Vagina (tissue), 2 donors: ENCODE measurements at regions not wholly inside any gene's neighbourhood (a gene's known extent, or its start where the extent isn't known, plus 50 kb on each side); places are given as distances from the start of the nearest gene placed in this dataset.

Experiments used
- CTCF ChIP-seq, 3 experiments: fragments of 450-650 bp in 2 of 3; fragments of 200-600 bp in 1 of 3; sonication (generic) in 1 of 3; IDR thresholded peaks; one replicate each; pipeline ENCODE4 v1.5.1; 2017 to 2019; ENCODE audit warnings: antibody characterized with exemption in 3 of 3, mild to moderate bottlenecking in 2 of 3, moderate library complexity in 2 of 3
- POLR2A ChIP-seq, 2 donors: fragments of 450-650 bp; IDR thresholded peaks; one replicate each; pipeline ENCODE4 v1.6.1; 2017; ENCODE audit warnings: antibody characterized with exemption in 2 of 2, mild to moderate bottlenecking in 2 of 2, moderate library complexity in 2 of 2
- POLR2AphosphoS5 ChIP-seq, 2 donors: sonication (generic); formaldehyde crosslinking; IDR thresholded peaks; one replicate each; pipeline ENCODE4 v1.9.0; 2017; ENCODE audit warnings: antibody characterized with exemption in 2 of 2, mild to moderate bottlenecking in 2 of 2, low read depth in 1 of 2; ENCODE audit not compliant: insufficient read depth in 1 of 2

GRCh38 chr1:173405834-173406233, 71.3 kb upstream of the PRDX6 start:
- TF ChIP-seq CTCF (IDR thresholded peaks at IDR 0.05) (no peak), POLR2AphosphoS5 (IDR thresholded peaks at IDR 0.05; ENCODE audit: insufficient read depth in 1 of 2, low read depth in 1 of 2) (no peak), POLR2A (IDR thresholded peaks at IDR 0.05) (no peak)
